Endothelial cell of umbilical vein (primary cell): ENCODE measurements at regions not wholly inside any gene's neighbourhood (a gene's known extent, or its start where the extent isn't known, plus 50 kb on each side); places are given as distances from the start of the nearest gene placed in this dataset.

Experiments
- EZH2 ChIP-seq: IDR thresholded peaks from 2 replicates; pipeline ENCODE4 v1.6.1; 2012; ENCODE audit warnings: borderline replicate concordance, low read depth, mild to moderate bottlenecking, moderate library complexity, low read length, inconsistent platforms; ENCODE audit not compliant: severe bottlenecking
- GATA2 ChIP-seq: IDR thresholded peaks from 2 replicates; pipeline ENCODE4 v1.7.0; 2011; ENCODE audit warnings: low read depth, mild to moderate bottlenecking, moderate library complexity, mixed read lengths, low read length; ENCODE audit not compliant: insufficient read length, insufficient read depth
- JUN ChIP-seq: IDR thresholded peaks from 2 replicates; pipeline ENCODE4 v1.6.1; 2011; ENCODE audit warnings: borderline replicate concordance, low read depth; ENCODE audit not compliant: insufficient read length, insufficient read depth
- MAX ChIP-seq: IDR thresholded peaks from 2 replicates; pipeline ENCODE4 v1.6.1; 2011; ENCODE audit not compliant: insufficient read depth, insufficient read length
- MYC ChIP-seq: IDR thresholded peaks from one replicate; pipeline ENCODE4 v1.6.1; 2011; ENCODE audit warnings: mild to moderate bottlenecking, low read depth, low read length
- POLR2A ChIP-seq: IDR thresholded peaks from 2 replicates; pipeline ENCODE4 v1.6.1; 2012; ENCODE audit warnings: low read depth, mild to moderate bottlenecking, control low read depth, low read length
- POLR2AphosphoS5 ChIP-seq: IDR thresholded peaks from 2 replicates; pipeline ENCODE4 v1.6.1; 2012; ENCODE audit warnings: low read depth, mild to moderate bottlenecking, control low read depth, low read length, moderate library complexity; ENCODE audit not compliant: insufficient read depth
- TF ChIP-seq, protein P1 (sequence below), 2 donors: IDR thresholded peaks; 1 replicate in 1 of 2; 2 replicates in 1 of 2; pipeline ENCODE4 v1.5.1; 2011; ENCODE audit warnings: low read length in 2 of 2, mild to moderate bottlenecking in 2 of 2, moderate library complexity in 2 of 2, control low read depth in 1 of 2, inconsistent platforms in 1 of 2, low read depth in 1 of 2; ENCODE audit not compliant: insufficient read depth in 1 of 2; ENCODE audit errors: extremely low read depth in 1 of 2

- TF ChIP-seq, protein P1, sequence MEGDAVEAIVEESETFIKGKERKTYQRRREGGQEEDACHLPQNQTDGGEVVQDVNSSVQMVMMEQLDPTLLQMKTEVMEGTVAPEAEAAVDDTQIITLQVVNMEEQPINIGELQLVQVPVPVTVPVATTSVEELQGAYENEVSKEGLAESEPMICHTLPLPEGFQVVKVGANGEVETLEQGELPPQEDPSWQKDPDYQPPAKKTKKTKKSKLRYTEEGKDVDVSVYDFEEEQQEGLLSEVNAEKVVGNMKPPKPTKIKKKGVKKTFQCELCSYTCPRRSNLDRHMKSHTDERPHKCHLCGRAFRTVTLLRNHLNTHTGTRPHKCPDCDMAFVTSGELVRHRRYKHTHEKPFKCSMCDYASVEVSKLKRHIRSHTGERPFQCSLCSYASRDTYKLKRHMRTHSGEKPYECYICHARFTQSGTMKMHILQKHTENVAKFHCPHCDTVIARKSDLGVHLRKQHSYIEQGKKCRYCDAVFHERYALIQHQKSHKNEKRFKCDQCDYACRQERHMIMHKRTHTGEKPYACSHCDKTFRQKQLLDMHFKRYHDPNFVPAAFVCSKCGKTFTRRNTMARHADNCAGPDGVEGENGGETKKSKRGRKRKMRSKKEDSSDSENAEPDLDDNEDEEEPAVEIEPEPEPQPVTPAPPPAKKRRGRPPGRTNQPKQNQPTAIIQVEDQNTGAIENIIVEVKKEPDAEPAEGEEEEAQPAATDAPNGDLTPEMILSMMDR (IDR thresholded peaks at IDR 0.05; ENCODE audit: extremely low read depth in 1 of 2, insufficient read depth in 1 of 2, low read depth in 1 of 2, low read length in 2 of 2), result no peak
- TF ChIP-seq JUN (no peak), GATA2 (no peak), POLR2A (no peak), EZH2 (no peak), MAX (no peak), MYC (no peak), POLR2AphosphoS5 (no peak)
Measured at GRCh38 chr6:15176816-15177370, 69.0 kb upstream of the JARID2 start.
